ENCODE measurements at regions not wholly inside any gene's neighbourhood (a gene's known extent, or its start where the extent isn't known, plus 50 kb on each side); places are given as distances from the start of the nearest gene placed in this dataset.
A peak's percentile ranks its signal among the peaks of the same experiment; 100 is the strongest.

DNA sequence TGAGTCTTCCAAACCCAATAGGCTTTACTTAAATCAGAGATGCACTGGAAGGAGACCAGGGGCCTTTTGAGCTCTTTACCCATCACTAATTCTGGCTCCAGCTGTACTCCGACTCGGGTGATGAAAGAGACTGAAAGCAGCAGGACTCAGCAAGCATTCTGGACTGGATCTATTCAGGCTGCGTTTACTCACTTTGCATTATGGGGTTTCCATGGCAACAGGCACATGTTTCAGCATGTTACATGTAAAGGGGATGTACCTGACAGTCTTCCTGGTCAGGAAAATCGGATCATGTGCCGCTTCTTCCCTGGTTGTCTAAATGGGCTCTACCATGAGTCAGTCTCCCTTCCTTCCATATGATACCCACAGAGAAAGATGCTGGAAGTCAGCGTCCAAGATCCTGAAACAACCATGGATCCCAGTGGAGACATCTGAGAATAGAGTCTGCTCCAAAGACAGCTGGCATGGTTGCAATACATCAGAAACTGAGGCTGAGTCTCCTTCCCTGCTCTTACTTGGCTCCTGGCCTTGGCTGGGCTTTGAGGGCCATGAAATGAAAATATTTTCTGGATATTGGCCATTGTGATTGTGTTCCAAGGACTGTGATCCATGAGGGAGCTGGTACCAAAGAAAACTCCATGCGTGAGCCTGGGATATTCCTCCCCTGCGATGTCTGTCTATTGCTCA, 102.5 kb upstream of the TNC start:
- DNase-seq (ENCODE audit: extremely low read depth, low read depth), result peak; percentile 60
- TF ChIP-seq, protein P1, sequence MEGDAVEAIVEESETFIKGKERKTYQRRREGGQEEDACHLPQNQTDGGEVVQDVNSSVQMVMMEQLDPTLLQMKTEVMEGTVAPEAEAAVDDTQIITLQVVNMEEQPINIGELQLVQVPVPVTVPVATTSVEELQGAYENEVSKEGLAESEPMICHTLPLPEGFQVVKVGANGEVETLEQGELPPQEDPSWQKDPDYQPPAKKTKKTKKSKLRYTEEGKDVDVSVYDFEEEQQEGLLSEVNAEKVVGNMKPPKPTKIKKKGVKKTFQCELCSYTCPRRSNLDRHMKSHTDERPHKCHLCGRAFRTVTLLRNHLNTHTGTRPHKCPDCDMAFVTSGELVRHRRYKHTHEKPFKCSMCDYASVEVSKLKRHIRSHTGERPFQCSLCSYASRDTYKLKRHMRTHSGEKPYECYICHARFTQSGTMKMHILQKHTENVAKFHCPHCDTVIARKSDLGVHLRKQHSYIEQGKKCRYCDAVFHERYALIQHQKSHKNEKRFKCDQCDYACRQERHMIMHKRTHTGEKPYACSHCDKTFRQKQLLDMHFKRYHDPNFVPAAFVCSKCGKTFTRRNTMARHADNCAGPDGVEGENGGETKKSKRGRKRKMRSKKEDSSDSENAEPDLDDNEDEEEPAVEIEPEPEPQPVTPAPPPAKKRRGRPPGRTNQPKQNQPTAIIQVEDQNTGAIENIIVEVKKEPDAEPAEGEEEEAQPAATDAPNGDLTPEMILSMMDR (IDR thresholded peaks at IDR 0.05; ENCODE audit: low read depth, low read length), result no peak

DNA sequence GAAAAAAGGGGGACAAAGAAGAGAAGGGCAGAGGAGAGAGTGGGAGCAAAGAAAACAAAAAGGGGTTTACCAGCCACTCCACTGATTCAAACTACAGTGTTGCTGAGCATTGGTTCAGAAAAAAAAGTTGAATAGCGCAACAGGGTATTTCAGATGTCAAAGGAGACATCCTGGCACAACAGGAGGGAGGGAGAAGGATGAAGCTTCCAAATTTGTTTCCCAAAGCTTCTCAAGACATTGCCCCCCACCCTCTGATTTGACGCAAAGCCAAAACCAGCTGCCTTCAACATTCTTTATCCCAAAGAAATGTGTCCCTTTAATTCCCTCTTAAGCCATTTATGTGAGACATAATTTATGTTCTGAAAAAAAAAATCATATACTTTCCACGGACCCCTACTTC, 105.5 kb upstream of the TNC start:
- TF ChIP-seq, protein P1 (IDR thresholded peaks at IDR 0.05; ENCODE audit: low read depth, low read length), result no peak
- no peak for DNase-seq (ENCODE audit: extremely low read depth, low read depth)

DNA sequence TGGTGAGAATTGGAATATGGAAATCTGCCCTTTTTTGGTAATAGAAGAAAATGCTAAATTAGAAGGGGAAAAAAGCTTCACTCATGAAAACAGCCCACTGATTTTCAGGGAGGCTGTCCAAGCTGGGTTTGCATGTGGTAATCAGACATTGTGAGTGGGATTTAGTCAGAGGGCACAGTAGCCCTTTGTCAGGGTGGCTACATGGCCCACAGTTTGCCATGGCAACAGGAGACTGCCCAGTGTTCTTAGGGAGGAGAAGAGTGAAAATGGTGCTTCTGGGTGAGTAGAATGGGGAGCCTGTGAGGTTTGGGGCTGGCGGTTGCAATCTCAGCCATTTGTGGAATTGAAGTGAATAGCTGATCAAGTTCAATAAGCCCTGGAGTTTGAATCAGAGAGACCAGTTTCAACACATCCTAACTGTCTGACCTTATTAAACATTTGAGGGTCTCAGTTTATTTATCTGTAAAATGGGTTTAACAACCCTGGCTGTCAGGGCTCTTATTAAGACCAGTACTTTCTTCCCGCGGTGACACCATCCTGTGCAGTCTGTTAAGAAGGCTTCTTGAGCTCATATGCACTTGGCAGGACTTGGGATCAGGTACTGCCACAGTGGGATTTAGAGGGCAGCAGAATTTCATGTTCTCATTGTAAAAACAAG, 107.6 kb upstream of the TNC start:
- no peak for DNase-seq (ENCODE audit: extremely low read depth, low read depth)
- TF ChIP-seq, protein P1 (IDR thresholded peaks at IDR 0.05; ENCODE audit: low read depth, low read length), result no peak

DNA sequence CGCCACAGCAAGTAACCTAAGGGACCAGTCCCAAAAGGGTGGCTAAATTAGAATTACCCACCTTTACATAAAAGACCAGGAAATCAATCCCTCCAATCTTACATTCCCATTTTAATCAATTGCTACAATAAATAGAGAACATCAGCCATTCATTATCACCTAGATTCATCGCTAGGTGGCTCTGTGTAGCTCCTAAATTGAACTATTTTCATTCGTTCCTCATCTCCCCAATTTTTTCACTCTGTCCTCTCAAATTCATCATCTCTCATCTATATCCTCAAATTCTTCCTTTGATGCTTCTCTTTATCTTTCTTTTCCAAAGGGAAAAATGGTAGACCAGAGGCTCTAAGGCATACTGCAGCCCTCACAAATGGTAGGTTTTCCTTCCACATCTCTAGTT, 108.2 kb upstream of the TNC start:
- no peak for DNase-seq (ENCODE audit: extremely low read depth, low read depth)
- TF ChIP-seq, protein P1 (IDR thresholded peaks at IDR 0.05; ENCODE audit: low read depth, low read length), result no peak

DNA sequence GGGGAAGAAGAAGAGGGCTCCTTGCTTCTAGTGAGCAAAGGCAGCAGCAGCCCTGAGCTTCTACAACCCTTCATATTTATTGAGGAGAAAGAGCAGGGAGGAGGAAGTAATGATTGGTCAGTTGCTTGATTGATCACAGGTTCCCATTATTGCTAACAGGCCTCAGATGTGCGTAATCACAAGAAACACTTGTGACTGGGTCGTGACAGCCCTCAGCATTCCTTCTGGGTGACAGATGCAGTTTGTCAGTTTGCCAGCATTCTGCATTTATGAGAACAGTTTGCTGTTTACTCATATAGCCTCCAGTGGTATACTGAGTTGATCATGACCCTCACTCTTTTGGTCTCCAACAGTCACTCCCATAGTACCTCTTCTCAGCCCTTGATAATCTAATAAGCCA, 111.5 kb upstream of the TNC start:
- DNase-seq (ENCODE audit: extremely low read depth, low read depth), result no peak
- TF ChIP-seq, protein P1 (IDR thresholded peaks at IDR 0.05; ENCODE audit: low read depth, low read length), result no peak

DNA sequence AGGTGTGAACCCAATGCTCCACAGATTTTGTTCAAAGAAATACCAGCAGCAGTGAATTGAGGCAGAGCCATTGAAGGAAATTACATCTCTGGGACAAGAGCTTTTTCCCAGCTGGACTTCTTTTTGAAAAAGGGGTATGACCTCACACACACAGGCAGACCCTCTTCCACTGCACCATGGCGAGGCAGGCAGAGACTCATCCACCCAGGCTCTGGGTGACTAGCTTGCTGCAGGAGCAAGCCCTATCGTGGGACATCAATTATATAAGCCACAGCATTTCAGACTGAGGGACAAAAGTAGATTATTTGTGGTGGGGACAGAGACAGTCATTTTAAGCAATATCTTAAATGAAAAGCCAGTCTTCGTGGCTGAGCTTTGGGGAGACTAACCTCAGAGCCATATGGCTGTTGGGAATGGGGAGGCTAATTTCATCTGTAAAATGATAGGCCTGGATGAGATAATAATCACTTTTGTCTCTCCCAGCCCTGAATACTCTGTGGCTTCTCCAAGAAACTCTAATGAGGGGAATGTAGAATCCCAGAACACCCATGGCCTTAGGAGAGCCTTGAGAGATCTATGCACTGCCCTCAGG, 113.1 kb upstream of the TNC start:
- TF ChIP-seq, protein P1 (IDR thresholded peaks at IDR 0.05; ENCODE audit: low read depth, low read length), result no peak
- no peak for DNase-seq (ENCODE audit: extremely low read depth, low read depth)

DNA sequence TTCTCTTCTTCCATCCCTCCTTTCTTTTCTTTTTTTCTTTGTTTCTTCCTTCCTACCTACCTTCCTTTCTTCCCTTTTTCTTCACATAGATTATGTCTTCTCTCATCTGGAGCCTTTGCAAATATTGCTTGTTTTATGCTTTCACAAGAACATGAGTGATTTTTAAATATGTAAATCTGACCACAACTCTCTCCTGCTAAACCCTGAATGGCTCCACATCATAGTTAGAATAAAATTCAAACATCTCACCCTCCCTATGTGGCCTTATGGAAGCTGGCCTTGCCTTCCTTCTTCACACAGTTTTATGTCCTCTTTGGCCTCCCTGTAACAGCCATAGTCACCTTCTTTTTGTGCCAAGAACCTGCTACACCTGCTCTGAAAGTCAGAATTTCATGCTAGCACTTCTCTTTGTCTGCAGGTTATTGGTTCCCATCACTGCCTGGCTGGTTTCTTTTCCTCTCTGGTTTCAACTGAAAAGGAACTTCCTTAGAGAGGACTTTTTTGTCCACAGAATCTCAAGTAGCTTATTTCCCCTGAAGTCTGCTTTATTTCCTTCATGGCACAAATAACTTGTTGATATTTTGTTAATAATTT, 114.3 kb upstream of the TNC start:
- DNase-seq (ENCODE audit: extremely low read depth, low read depth), result no peak
- TF ChIP-seq, protein P1 (IDR thresholded peaks at IDR 0.05; ENCODE audit: low read depth, low read length), result no peak

Data from AG09319 (cell line).